B cell (primary cell): ENCODE measurements at regions not wholly inside any gene's neighbourhood (a gene's known extent, or its start where the extent isn't known, plus 50 kb on each side); places are given as distances from the start of the nearest gene placed in this dataset.

ENCODE experiments used
- ATAC-seq: fragments of 200-7000 bp; cut with Tn5 transposase; one replicate; pipeline ENCODE4 v1.10.0; 2021; ENCODE audit warnings: low read depth, mild to moderate bottlenecking, moderate number of reproducible peaks, moderate library complexity
- CTCF ChIA-PET: fragments of 350-600 bp; sonication (Branson Sonifier 250); formaldehyde crosslinking; loops from one replicate; lab custom pipeline; 2021; ENCODE audit warnings: antibody characterized with exemption, inconsistent platforms; lab: Charles Lee
- POLR2A ChIA-PET: fragments of 350-600 bp; sonication (Branson Sonifier 250); formaldehyde crosslinking; loops from one replicate; lab custom pipeline; 2021; ENCODE audit warnings: antibody characterized with exemption; lab: Charles Lee
- DNase-seq: peaks from one replicate; pipeline ENCODE4 v3.0.0; 2013
- H2AFZ ChIP-seq: 2 replicates; pipeline ENCODE4 v1.6.1; 2012; ENCODE audit warnings: mild to moderate bottlenecking, low read depth, low read length; ENCODE audit not compliant: insufficient read depth, poor library complexity, severe bottlenecking
- H3K27ac ChIP-seq, 2 donors: 1 replicate in 1 of 2; 2 replicates in 1 of 2; pipeline ENCODE4 v1.5.1; 2012 to 2013; ENCODE audit warnings: low read length in 2 of 2, mild to moderate bottlenecking in 2 of 2, moderate library complexity in 1 of 2
- H3K27me3 ChIP-seq, 4 experiments: fragments of 200-600 bp in 1 of 4; sonication (generic) in 1 of 4; replicated peaks in 1 of 4; 1 replicate in 2 of 4; 2 replicates in 2 of 4; pipeline versions ENCODE4 v1.6.1 to v1.7.0; 2013 to 2016; ENCODE audit warnings: low read length in 3 of 4, mild to moderate bottlenecking in 2 of 4, mixed read lengths in 1 of 4, moderate library complexity in 1 of 4; ENCODE audit not compliant: insufficient read depth in 4 of 4, control insufficient read depth in 3 of 4; ENCODE audit errors: control extremely low read depth in 1 of 4
- H3K36me3 ChIP-seq, 2 experiments: replicated peaks in 1 of 2; 1 replicate in 1 of 2; 2 replicates in 1 of 2; pipeline versions ENCODE4 v1.6.1 to v1.7.1; 2013; ENCODE audit warnings: low read length in 1 of 2; ENCODE audit not compliant: insufficient read depth in 2 of 2, control insufficient read depth in 1 of 2; ENCODE audit errors: control extremely low read depth in 1 of 2, extremely low read depth in 1 of 2
- H3K4me1 ChIP-seq, 2 donors: fragments of 200-600 bp in 1 of 2; sonication (generic) in 1 of 2; 1 replicate in 1 of 2; 2 replicates in 1 of 2; pipeline versions ENCODE4 v1.5.1 to v1.6.1; 2013 to 2017; ENCODE audit warnings: low read length in 2 of 2; ENCODE audit not compliant: control insufficient read depth in 2 of 2, insufficient read depth in 2 of 2
- H3K4me2 ChIP-seq: replicated peaks from 2 replicates; pipeline ENCODE3; 2012; ENCODE audit warnings: mild to moderate bottlenecking, low read depth, low read length; ENCODE audit not compliant: poor library complexity, severe bottlenecking
- H3K4me3 ChIP-seq, 5 experiments: fragments of 200-600 bp in 1 of 5; sonication (generic) in 1 of 5; 1 replicate in 3 of 5; 2 replicates in 2 of 5; pipeline versions ENCODE4 v1.5.1 to v1.7.0; 2011 to 2016; ENCODE audit warnings: low read length in 4 of 5, mild to moderate bottlenecking in 4 of 5, low read depth in 2 of 5, control low read depth in 1 of 5, moderate library complexity in 1 of 5; ENCODE audit not compliant: insufficient read depth in 1 of 5; ENCODE audit errors: control extremely low read depth in 1 of 5, extremely low read depth in 1 of 5
- H3K79me2 ChIP-seq: fragments of 200-600 bp; sonication (generic); one replicate; pipeline ENCODE4 v1.6.0; 2016; ENCODE audit warnings: low read length; ENCODE audit not compliant: control insufficient read depth, insufficient read depth
- H3K9ac ChIP-seq: fragments of 200-600 bp; sonication (generic); 2 replicates; pipeline ENCODE4 v1.6.1; 2017; ENCODE audit warnings: mild to moderate bottlenecking, low read length, moderate library complexity
- H3K9me3 ChIP-seq, 3 donors: one replicate each; pipeline versions ENCODE4 v1.6.1 to v1.7.1; 2013; ENCODE audit warnings: low read length in 2 of 3; ENCODE audit not compliant: control insufficient read depth in 2 of 3, insufficient read depth in 1 of 3; ENCODE audit errors: control extremely low read depth in 1 of 3
- H4K20me1 ChIP-seq: 2 replicates; pipeline ENCODE4 v1.6.0; 2012; ENCODE audit warnings: mild to moderate bottlenecking, low read length; ENCODE audit not compliant: insufficient read depth, control insufficient read depth, poor library complexity, severe bottlenecking
- H3K27ac Mint-ChIP-seq: one replicate; pipeline ENCODE4 v1.8.0; 2021; ENCODE audit warnings: mixed read lengths
- H3K27me3 Mint-ChIP-seq: one replicate; pipeline ENCODE4 v1.8.0; 2021; ENCODE audit warnings: mixed read lengths
- H3K4me1 Mint-ChIP-seq: one replicate; pipeline ENCODE4 v1.8.0; 2021; ENCODE audit warnings: mixed read lengths
- H3K4me3 Mint-ChIP-seq: one replicate; pipeline ENCODE4 v1.8.0; 2021; ENCODE audit warnings: mixed read lengths
- H3K9me3 Mint-ChIP-seq: one replicate; pipeline ENCODE4 v1.8.0; 2022; ENCODE audit warnings: mixed read lengths; ENCODE audit not compliant: insufficient read depth
- CTCF ChIP-seq: fragments of 200-600 bp; IDR thresholded peaks from one replicate; pipeline ENCODE4 v1.8.0; 2022; ENCODE audit warnings: antibody characterized with exemption, mild to moderate bottlenecking
- EZH2 ChIP-seq: IDR thresholded peaks from 2 replicates; pipeline ENCODE4 v1.6.1; 2012; ENCODE audit warnings: borderline replicate concordance, low read depth, mild to moderate bottlenecking, moderate library complexity, low read length; ENCODE audit not compliant: insufficient read depth, poor library complexity, severe bottlenecking
- WGBS: methylation state at CpG from one replicate; pipeline ENCODE4 v1.1.5; 2013; ENCODE audit warnings: missing lambda C conversion rate; ENCODE audit not compliant: insufficient coverage; 5-methylcytosine and 5-hydroxymethylcytosine counted together
- intact Hi-C: fragments of 100-400 bp; cut with micrococcal nuclease; formaldehyde crosslinking; loops from one replicate; pipeline ENCODE4 v1.10.0; 2022

- no peak for TF ChIP-seq CTCF
- no peak for TF ChIP-seq EZH2
- Histone ChIP-seq H3K9ac (no peak overlapping the region), H3K4me1 (no peaks in the 10 kb centered on the region), H2AFZ (no peak overlapping the region), H3K4me2 (no peak overlapping the region), H3K9me3 (peaks cover 3 to 7% (median 4%) of the 10 kb centered on the region in 3 donors), H3K4me3 (no peak overlapping the region), H3K79me2 (no peaks in the 10 kb centered on the region), H3K27me3 (no peaks in the 10 kb centered on the region), H4K20me1 (no peaks in the 10 kb centered on the region), H3K36me3 (no peaks in the 10 kb centered on the region), H3K27ac (no peak overlapping the region)
- no peaks in the 10 kb centered on the region for H3K27me3 Mint-ChIP-seq
- ATAC-seq, result no peak
- WGBS, result 0% methylated on average over 1 of the region's 2 CpGs
- intact Hi-C loops, result no loop called here
- H3K9me3 Mint-ChIP-seq, result no peaks in the 10 kb centered on the region
- CTCF ChIA-PET, result no interaction called here
- H3K4me3 Mint-ChIP-seq, result no peak overlapping the region
- DNase-seq, result no peak
- H3K4me1 Mint-ChIP-seq, result no peaks in the 10 kb centered on the region
- POLR2A ChIA-PET, result no interaction called here
- H3K27ac Mint-ChIP-seq, result no peak overlapping the region
Observed at GRCh38 chr14:97506626-97507025, 709.4 kb downstream of the VRK1 start.

GRCh38 chr14:97513891-97514290 lies 716.7 kb downstream of the VRK1 start:
- no peak overlapping the region for H2AFZ ChIP-seq
- H3K27me3 ChIP-seq, result no peaks in the 10 kb centered on the region
- H3K4me1 ChIP-seq, result no peaks in the 10 kb centered on the region
- Mint-ChIP-seq H3K9me3 (no peaks in the 10 kb centered on the region), H3K27ac (no peak overlapping the region), H3K4me1 (no peaks in the 10 kb centered on the region), H3K4me3 (no peak overlapping the region), H3K27me3 (no peaks in the 10 kb centered on the region)
- H3K79me2 ChIP-seq, result no peaks in the 10 kb centered on the region
- no peak overlapping the region for H3K9ac ChIP-seq
- H3K27ac ChIP-seq, result no peak overlapping the region
- DNase-seq (no peak), ATAC-seq (no peak)
- H4K20me1 ChIP-seq, result no peaks in the 10 kb centered on the region
- POLR2A ChIA-PET, result no interaction called here
- CTCF ChIA-PET, result no interaction called here
- H3K4me3 ChIP-seq, result no peak overlapping the region
- no peak for TF ChIP-seq CTCF
- TF ChIP-seq EZH2, result no peak
- no CpG with 5 or more reads among the region's 5 CpGs for WGBS
- peaks cover 3 to 12% (median 4%) of the 10 kb centered on the region in 3 donors for H3K9me3 ChIP-seq
- H3K36me3 ChIP-seq, result no peaks in the 10 kb centered on the region
- no peak overlapping the region for H3K4me2 ChIP-seq
- intact Hi-C loops, result no loop called here
